Adrenal gland (tissue), 5 donors: ENCODE measurements at regions not wholly inside any gene's neighbourhood (a gene's known extent, or its start where the extent isn't known, plus 50 kb on each side); places are given as distances from the start of the nearest gene placed in this dataset.

Experiments used
- CTCF ChIP-seq, 6 experiments: fragments of 450-650 bp in 4 of 6; fragments of 200-600 bp in 2 of 6; sonication (generic) in 1 of 6; IDR thresholded peaks; 1 replicate in 5 of 6; 2 replicates in 1 of 6; pipeline versions ENCODE4 v1.5.1 to v1.8.0; 2016 to 2021; ENCODE audit warnings: antibody characterized with exemption in 6 of 6, mild to moderate bottlenecking in 2 of 6, moderate library complexity in 1 of 6
- POLR2A ChIP-seq, 2 donors: fragments of 450-650 bp; IDR thresholded peaks; one replicate each; pipeline ENCODE4 v1.6.1; 2017; ENCODE audit warnings: antibody characterized with exemption in 2 of 2, mild to moderate bottlenecking in 2 of 2, moderate library complexity in 1 of 2
- donor health status: DM: no; HTN: no; CAD: no.

- TF ChIP-seq CTCF (IDR thresholded peaks at IDR 0.05): no peak
- no peak for TF ChIP-seq POLR2A (IDR thresholded peaks at IDR 0.05)
These were observed 81.0 kb downstream of the NCOR2 start for GRCh38 chr12:124486346-124486963.
